ENCODE measurements at regions not wholly inside any gene's neighbourhood (a gene's known extent, or its start where the extent isn't known, plus 50 kb on each side); places are given as distances from the start of the nearest gene placed in this dataset.

DNA sequence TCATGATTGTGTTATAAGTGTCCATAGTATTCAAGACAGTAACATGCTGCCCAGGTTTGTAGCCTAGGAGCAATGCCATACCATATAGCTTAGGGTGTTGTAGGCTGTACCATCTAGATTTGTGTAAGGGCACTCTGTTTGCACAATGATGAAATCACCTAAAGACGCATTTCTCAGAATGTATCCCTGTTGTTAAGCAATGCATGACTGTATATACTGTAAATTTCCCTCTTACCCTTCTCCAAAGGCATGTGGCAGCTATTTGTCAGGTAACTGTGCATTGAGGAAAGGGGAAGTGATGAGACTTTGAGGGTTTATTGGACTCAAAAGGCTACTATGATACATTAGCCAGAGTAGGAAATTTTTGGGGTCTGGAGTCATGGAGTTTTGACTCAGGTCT, 180.8 kb downstream of the VAPA start:
- Histone ChIP-seq H3K4me1 (no peaks in the 10 kb centered on the region), H3K9me3 (no peaks in the 10 kb centered on the region), H3K27me3 (no peaks in the 10 kb centered on the region), H3K4me3 (no peak overlapping the region), H3K27ac (no peak overlapping the region), H3K36me3 (no peaks in the 10 kb centered on the region)
- TF ChIP-seq, protein P1, sequence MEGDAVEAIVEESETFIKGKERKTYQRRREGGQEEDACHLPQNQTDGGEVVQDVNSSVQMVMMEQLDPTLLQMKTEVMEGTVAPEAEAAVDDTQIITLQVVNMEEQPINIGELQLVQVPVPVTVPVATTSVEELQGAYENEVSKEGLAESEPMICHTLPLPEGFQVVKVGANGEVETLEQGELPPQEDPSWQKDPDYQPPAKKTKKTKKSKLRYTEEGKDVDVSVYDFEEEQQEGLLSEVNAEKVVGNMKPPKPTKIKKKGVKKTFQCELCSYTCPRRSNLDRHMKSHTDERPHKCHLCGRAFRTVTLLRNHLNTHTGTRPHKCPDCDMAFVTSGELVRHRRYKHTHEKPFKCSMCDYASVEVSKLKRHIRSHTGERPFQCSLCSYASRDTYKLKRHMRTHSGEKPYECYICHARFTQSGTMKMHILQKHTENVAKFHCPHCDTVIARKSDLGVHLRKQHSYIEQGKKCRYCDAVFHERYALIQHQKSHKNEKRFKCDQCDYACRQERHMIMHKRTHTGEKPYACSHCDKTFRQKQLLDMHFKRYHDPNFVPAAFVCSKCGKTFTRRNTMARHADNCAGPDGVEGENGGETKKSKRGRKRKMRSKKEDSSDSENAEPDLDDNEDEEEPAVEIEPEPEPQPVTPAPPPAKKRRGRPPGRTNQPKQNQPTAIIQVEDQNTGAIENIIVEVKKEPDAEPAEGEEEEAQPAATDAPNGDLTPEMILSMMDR (IDR thresholded peaks at IDR 0.05): no peak
- intact Hi-C loops (cut with DNase I): no loop called here
- DNase-seq (ENCODE audit: low spot score in 2 of 2): no peak

DNA sequence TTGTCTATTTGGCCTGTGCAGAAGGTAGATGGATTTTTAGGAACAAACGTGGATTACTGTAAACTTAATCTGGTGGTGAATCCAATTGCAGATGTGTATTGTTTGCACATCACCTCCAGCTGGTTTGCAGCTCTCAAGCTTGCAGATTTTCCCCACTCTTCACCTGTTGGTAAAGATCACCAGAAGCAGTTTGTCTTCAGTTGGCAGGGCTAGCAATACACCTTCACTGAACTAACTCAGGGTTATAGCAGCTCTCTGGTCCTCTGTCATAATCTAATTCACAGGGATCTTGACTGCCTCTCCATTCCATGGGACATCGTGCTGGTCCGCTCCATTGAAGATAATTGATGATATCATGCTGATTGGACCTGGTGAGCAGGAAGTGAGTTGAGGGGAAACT, 181.5 kb downstream of the VAPA start:
- intact Hi-C loops (cut with DNase I): no loop called here
- Histone ChIP-seq H3K9me3 (no peaks in the 10 kb centered on the region), H3K27ac (no peak overlapping the region), H3K4me3 (no peak overlapping the region), H3K36me3 (no peaks in the 10 kb centered on the region), H3K27me3 (no peaks in the 10 kb centered on the region), H3K4me1 (peaks cover 0 to 2% of the 10 kb centered on the region in 2 donors)
- TF ChIP-seq, protein P1 (IDR thresholded peaks at IDR 0.05): no peak
- no peak for DNase-seq (ENCODE audit: low spot score in 2 of 2)

GRCh38 chr18:10099539-10100140, 185.8 kb downstream of the VAPA start:
- intact Hi-C loops (cut with DNase I): no loop called here
- H3K9me3 ChIP-seq: no peaks in the 10 kb centered on the region
- no peak overlapping the region for H3K4me3 ChIP-seq
- no peaks in the 10 kb centered on the region for H3K36me3 ChIP-seq
- peaks cover 0 to 9% of the 10 kb centered on the region in 2 donors for H3K4me1 ChIP-seq
- H3K27ac ChIP-seq: no peak overlapping the region
- H3K27me3 ChIP-seq: no peaks in the 10 kb centered on the region
- no peak for DNase-seq (ENCODE audit: low spot score in 2 of 2)
- TF ChIP-seq, protein P1 (IDR thresholded peaks at IDR 0.05): no peak

DNA sequence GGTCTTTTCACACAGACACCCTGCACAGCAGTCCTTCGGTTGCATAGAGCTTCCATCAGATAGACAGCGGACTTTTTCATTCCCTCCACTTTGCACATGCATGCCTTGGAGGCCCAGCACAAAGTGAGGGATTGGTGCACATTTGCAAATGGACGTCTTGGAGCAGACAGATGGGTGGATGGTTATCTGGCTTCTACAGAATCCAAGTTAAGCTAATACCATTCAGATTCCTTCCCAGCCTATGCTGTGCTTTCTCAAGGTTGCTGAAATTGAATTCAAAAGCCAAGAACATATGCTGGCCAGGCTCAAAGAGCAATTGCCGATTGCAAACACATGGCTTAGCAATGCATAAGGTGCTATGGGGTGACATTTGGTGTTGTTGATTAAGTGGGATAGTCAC, 186.4 kb downstream of the VAPA start:
- H3K27ac ChIP-seq: no peak overlapping the region
- intact Hi-C loops (cut with DNase I): no loop called here
- H3K4me3 ChIP-seq: no peak overlapping the region
- no peaks in the 10 kb centered on the region for H3K27me3 ChIP-seq
- peaks cover 0 to 9% of the 10 kb centered on the region in 2 donors for H3K4me1 ChIP-seq
- no peaks in the 10 kb centered on the region for H3K36me3 ChIP-seq
- H3K9me3 ChIP-seq: no peaks in the 10 kb centered on the region
- no peak for DNase-seq (ENCODE audit: low spot score in 2 of 2)
- TF ChIP-seq, protein P1 (IDR thresholded peaks at IDR 0.05): no peak

DNA sequence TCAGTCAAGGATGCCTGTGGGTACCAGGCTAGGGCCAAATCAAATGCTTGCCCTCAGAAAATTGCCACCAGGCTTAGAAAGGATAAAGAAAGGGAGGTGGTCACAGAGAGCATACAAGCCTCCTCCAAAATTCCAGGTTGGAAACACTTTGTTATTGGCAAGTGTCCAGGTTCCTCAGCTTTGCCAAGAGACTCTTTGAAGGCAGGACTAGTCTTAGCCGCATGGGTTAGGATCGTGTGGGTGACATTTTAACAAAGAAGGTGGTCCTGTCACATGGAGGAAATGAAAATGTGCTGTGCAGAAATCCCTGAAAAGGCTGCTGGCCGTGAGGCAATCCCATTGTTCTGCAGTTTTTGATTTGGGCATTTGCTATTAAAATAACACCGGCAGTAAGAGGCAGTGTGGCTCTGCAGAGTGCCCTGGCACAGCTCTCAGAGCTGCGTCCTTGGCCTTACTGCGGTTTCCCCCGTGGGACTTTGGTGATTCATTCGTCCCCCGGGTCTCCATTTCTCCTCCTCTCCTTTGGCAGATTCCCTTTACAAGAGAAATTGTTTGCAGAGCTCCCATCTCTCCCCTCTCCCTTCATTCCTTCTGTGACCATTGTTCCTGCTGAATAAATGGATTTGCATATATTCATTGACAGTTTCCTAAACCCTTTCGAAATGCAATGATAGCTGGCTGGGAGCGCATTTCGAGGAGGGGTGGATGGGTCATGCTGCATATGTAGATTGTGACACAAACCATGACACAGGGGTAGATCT, 187.3 kb downstream of the VAPA start:
- intact Hi-C loops (cut with DNase I): no loop called here
- no peaks in the 10 kb centered on the region for H3K36me3 ChIP-seq

More for the DNA sequence above, 187.3 kb downstream of the VAPA start:
- Histone ChIP-seq H3K27me3 (no peaks in the 10 kb centered on the region), H3K27ac (no peak overlapping the region), H3K4me1 (peaks cover 0 to 9% of the 10 kb centered on the region in 2 donors), H3K9me3 (no peaks in the 10 kb centered on the region), H3K4me3 (peak overlapping the region in 1 of 2 donors; percentile 19)
- TF ChIP-seq, protein P1 (IDR thresholded peaks at IDR 0.05): peak in 1 of 3 experiments; percentile 18
- peak in 1 of 2 donors; percentile 79 for DNase-seq (ENCODE audit: low spot score in 2 of 2)
